ENCODE measurements at regions not wholly inside any gene's neighbourhood (a gene's known extent, or its start where the extent isn't known, plus 50 kb on each side); places are given as distances from the start of the nearest gene placed in this dataset.

GRCh38 chr2:241943209-241943850 lies 73.8 kb downstream of the RTP5 start:
- TF ChIP-seq CTCF (IDR thresholded peaks at IDR 0.05; ENCODE audit: low read depth, low read length) = no peak
- in situ Hi-C loops (cut with HindIII; ENCODE audit: low sequenced_read_pairs) = no loop called here
- no peak for DNase-seq (ENCODE audit: low read depth, low spot score)
- no peak overlapping the region for H3K4me3 ChIP-seq (ENCODE audit: low read depth, low read length)

DNA sequence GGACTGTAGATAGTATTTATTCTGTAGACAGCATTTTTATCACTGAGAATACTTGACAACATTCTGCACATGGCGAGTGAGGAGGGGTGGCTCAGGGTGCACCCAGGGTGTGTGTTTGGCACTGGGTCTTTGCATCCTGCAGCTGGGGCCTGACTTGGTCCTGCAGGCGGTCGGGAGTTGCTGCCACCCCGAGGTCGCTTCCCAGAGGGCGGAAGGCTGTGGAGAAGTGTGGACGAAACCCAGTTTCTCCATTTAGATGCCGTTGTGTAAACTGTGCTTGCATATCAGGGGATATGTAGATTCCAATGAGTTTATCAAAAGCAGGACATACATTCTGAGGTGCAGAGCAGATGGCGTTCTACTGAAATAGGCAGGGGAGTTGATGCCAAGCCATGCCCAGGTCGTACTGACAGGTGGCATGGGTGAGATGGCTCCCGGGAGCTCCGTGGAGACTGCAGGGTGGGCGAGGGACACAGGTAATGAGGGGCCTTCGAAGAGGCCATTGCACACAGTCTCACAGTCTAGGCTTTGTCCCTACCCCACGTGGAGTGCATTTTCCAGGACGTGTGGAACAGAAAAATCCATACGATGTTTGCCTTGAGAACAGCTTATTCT lies 74.5 kb downstream of the RTP5 start:
- TF ChIP-seq CTCF (IDR thresholded peaks at IDR 0.05; ENCODE audit: low read depth, low read length) = no peak
- in situ Hi-C loops (cut with HindIII; ENCODE audit: low sequenced_read_pairs) = no loop called here

GRCh38 chr2:241944821-241945220 lies 75.3 kb downstream of the RTP5 start:
- no peak for DNase-seq (ENCODE audit: low read depth, low spot score)
- no peak for TF ChIP-seq CTCF (IDR thresholded peaks at IDR 0.05; ENCODE audit: low read depth, low read length)
- H3K4me3 ChIP-seq (ENCODE audit: low read depth, low read length) = no peak overlapping the region
- in situ Hi-C loops (cut with HindIII; ENCODE audit: low sequenced_read_pairs) = no loop called here

More for the DNA sequence above, 74.5 kb downstream of the RTP5 start:
- no peak overlapping the region for H3K4me3 ChIP-seq (ENCODE audit: low read depth, low read length)
- DNase-seq (ENCODE audit: low read depth, low spot score) = no peak

GRCh38 chr2:241945311-241945710 lies 75.8 kb downstream of the RTP5 start:
- in situ Hi-C loops (cut with HindIII; ENCODE audit: low sequenced_read_pairs) = no loop called here
- H3K4me3 ChIP-seq (ENCODE audit: low read depth, low read length) = no peak overlapping the region
- TF ChIP-seq CTCF (IDR thresholded peaks at IDR 0.05; ENCODE audit: low read depth, low read length) = no peak
- no peak for DNase-seq (ENCODE audit: low read depth, low spot score)

- in situ Hi-C loops (cut with HindIII; ENCODE audit: low sequenced_read_pairs) = no loop called here
- no peak for TF ChIP-seq CTCF (IDR thresholded peaks at IDR 0.05; ENCODE audit: low read depth, low read length)
- no peak for DNase-seq (ENCODE audit: low read depth, low spot score)
- H3K4me3 ChIP-seq (ENCODE audit: low read depth, low read length) = no peak overlapping the region
Measured at GRCh38 chr2:241945803-241946202, 76.3 kb downstream of the RTP5 start.

DNA sequence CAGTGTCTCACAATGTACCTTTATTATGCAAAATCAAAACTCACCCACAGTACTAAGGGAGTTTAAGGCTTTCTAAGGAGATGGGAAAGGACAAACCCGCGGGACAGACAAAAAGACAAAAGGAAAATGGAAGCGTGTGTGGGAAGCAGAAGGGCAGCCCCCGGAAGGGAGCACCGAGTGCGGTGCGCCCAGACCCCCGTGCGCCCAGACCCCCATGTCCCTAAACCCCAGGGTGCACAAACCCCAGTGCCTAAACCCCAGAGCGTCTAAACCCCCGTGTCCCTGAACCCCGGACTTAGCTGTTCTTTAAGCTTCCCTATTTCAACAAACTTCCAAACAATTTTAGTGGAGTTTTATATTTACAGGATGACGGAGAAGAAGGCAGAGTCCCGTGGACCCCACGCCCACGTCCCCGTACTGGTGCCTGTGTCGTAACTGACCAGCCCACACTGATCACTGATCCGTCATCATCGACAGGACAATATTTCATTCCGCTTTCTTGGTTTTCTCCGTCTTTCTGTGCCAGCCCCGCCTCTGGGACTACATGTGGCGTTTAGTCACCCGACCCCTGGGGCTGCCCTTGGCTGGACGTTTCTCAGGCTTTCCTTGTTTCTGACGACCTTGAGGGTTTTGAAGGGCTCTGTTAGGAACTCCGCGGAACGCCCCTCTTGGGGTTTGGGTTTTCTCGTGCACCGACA lies 76.9 kb downstream of the RTP5 start:
- no peak overlapping the region for H3K4me3 ChIP-seq (ENCODE audit: low read depth, low read length)
- TF ChIP-seq CTCF (IDR thresholded peaks at IDR 0.05; ENCODE audit: low read depth, low read length) = no peak
- in situ Hi-C loops (cut with HindIII; ENCODE audit: low sequenced_read_pairs) = no loop called here
- no peak for DNase-seq (ENCODE audit: low read depth, low spot score)
